ENCODE measurements at regions not wholly inside any gene's neighbourhood (a gene's known extent, or its start where the extent isn't known, plus 50 kb on each side); places are given as distances from the start of the nearest gene placed in this dataset.

DNA sequence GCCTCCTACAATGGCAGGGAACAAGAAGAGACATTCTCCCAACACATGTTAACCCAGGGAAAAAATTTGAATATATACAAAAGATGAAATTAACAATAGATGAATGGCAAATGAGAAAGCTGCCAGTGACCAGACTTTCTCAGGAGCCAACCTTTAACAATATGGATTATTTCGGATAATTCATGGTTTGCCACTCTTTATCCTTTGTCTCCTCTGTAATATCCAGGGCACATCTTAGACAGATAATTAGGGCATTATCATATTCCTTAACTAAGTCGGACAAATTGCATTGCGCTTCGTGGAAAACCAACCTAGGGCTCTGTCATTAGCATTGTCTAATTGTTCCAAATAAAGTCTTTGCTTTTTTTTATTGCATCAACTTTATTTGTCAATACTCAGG, 97.3 kb downstream of the CDCA7 start:
- no peaks in the 10 kb centered on the region for H3K36me3 Mint-ChIP-seq (ENCODE audit: low read depth)
- ChIA-PET POLR2A (no interaction called here), CTCF (no interaction called here)
- H3K9me3 Mint-ChIP-seq = no peaks in the 10 kb centered on the region
- DNase-seq = no peak
- no peak overlapping the region for H3K4me3 Mint-ChIP-seq
- H3K4me1 Mint-ChIP-seq = peaks cover 16% of the 10 kb centered on the region
- peaks cover 14% of the 10 kb centered on the region for H3K27me3 Mint-ChIP-seq
- H3K27ac Mint-ChIP-seq = no peak overlapping the region

DNA sequence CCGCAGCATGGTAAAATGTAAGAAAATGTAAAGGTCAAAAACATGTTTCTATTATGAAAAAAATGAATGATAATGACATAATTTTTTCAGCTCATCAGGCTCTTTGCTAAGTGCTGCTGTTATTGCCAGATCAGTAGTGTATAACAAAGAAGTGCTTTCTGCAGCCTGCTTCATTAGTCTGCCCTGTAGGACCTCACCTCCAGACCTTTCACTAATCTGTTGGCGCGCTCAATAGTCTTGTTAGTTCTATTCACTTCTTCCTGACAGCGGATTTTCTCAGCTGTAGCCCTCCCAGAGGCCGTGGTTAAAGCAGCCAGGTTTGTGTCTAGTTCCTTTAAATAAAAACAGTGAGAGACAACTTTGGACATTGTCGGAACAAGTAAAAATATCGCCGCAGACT, 97.7 kb downstream of the CDCA7 start:
- no peaks in the 10 kb centered on the region for H3K36me3 Mint-ChIP-seq (ENCODE audit: low read depth)
- POLR2A ChIA-PET = no interaction called here
- CTCF ChIA-PET = no interaction called here
- no peak for DNase-seq
- no peak overlapping the region for H3K27ac Mint-ChIP-seq
- peaks cover 14% of the 10 kb centered on the region for H3K27me3 Mint-ChIP-seq
- H3K4me3 Mint-ChIP-seq = no peak overlapping the region
- peaks cover 16% of the 10 kb centered on the region for H3K4me1 Mint-ChIP-seq
- H3K9me3 Mint-ChIP-seq = no peaks in the 10 kb centered on the region

DNA sequence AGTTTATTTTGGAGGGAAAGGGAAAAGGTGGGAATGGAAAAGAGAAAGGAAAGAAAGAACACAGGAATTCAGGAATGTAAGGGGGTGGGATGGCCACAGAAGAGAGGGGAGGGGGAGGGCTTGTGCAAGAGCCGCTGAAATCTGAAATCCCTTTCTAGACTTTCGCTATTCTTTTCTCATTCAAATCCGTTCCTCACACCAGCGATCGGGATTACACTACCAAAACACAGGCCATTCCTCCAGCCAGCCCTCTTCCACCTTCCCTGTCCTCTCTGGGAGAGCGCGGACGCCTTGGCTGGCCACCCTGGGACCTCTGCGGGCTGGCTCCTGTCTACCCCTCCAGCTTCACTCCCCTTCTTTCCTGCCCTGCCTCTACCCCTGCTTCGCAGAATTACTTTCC, 102.3 kb downstream of the CDCA7 start:
- CTCF ChIA-PET = interaction anchor here (0.7 kb wide), 1 partner anchor 16 kb away, joined by 3 read pairs; no protein-coding TSS in a partner anchor
- Mint-ChIP-seq H3K36me3 (ENCODE audit: low read depth) (no peaks in the 10 kb centered on the region), H3K27me3 (peaks cover 8% of the 10 kb centered on the region), H3K27ac (no peak overlapping the region), H3K4me1 (no peaks in the 10 kb centered on the region), H3K4me3 (no peak overlapping the region), H3K9me3 (no peaks in the 10 kb centered on the region)
- no peak for DNase-seq
- POLR2A ChIA-PET = no interaction called here

DNA sequence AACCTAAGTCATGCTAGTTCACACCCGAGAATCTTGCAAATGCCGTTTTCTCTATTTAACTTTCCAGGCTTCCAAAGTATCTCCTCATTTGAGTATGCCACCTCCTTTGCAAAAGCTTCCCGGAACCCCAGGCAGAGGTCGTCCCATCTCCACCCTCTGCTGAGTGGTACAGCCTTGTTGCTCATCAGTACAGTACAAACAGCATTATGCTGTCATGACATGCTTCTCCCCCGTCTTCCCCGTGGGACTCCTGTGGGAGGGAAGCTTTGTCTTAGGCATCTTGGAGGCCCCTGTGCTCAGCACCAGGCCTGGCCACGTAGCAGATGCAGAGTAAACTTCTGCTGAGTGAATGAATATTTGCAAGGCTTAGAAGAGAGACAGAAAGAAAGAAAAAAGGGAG, 102.7 kb downstream of the CDCA7 start:
- H3K36me3 Mint-ChIP-seq (ENCODE audit: low read depth) = no peaks in the 10 kb centered on the region
- no peak overlapping the region for H3K4me3 Mint-ChIP-seq
- no peaks in the 10 kb centered on the region for H3K4me1 Mint-ChIP-seq
- H3K27me3 Mint-ChIP-seq = peaks cover 11% of the 10 kb centered on the region
- POLR2A ChIA-PET = no interaction called here
- no peaks in the 10 kb centered on the region for H3K9me3 Mint-ChIP-seq
- CTCF ChIA-PET = no interaction called here
- no peak for DNase-seq
- no peak overlapping the region for H3K27ac Mint-ChIP-seq

DNA sequence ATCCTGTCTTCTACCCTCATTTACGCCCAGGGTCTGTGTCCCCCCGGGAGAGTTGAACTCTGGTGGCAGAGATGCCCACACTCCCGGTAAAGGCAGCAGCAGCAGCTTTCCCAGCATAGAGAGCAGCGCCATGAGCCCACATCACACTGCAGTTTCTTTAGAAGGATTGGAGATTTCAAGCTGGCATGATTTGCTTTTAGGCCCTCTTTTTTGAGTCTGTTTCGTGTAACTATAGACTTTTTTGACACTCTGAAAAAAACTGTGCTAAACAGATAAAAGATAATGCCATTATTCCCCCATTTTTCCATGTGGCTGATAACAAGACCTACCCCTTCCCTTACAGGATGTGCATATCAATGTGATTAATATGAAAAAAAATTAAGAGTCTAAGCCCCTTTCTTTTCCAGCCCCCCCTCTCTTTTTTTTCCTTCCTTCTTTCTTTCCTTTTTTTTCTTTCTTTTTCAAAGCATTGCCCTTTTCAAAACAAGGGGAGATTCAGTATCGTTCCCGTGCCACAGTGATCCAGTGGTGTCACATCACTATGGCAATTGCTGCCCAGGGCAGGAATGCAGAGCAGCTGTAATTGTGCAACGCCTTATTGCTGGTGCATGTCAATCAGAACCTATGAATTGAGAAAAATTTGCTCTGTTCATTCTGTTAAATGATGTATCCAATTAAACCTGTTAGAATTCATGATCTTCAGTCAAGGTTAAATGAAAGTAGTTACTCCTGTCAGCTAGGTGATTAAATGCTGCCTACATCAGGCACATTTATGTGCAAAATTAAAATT, 104.5 kb downstream of the CDCA7 start:
- no peaks in the 10 kb centered on the region for H3K4me1 Mint-ChIP-seq
- peaks cover 10% of the 10 kb centered on the region for H3K27me3 Mint-ChIP-seq
- H3K36me3 Mint-ChIP-seq (ENCODE audit: low read depth) = no peaks in the 10 kb centered on the region
- DNase-seq = no peak
- ChIA-PET CTCF (no interaction called here), POLR2A (no interaction called here)
- H3K4me3 Mint-ChIP-seq = no peak overlapping the region
- no peak overlapping the region for H3K27ac Mint-ChIP-seq
- H3K9me3 Mint-ChIP-seq = no peaks in the 10 kb centered on the region

DNA sequence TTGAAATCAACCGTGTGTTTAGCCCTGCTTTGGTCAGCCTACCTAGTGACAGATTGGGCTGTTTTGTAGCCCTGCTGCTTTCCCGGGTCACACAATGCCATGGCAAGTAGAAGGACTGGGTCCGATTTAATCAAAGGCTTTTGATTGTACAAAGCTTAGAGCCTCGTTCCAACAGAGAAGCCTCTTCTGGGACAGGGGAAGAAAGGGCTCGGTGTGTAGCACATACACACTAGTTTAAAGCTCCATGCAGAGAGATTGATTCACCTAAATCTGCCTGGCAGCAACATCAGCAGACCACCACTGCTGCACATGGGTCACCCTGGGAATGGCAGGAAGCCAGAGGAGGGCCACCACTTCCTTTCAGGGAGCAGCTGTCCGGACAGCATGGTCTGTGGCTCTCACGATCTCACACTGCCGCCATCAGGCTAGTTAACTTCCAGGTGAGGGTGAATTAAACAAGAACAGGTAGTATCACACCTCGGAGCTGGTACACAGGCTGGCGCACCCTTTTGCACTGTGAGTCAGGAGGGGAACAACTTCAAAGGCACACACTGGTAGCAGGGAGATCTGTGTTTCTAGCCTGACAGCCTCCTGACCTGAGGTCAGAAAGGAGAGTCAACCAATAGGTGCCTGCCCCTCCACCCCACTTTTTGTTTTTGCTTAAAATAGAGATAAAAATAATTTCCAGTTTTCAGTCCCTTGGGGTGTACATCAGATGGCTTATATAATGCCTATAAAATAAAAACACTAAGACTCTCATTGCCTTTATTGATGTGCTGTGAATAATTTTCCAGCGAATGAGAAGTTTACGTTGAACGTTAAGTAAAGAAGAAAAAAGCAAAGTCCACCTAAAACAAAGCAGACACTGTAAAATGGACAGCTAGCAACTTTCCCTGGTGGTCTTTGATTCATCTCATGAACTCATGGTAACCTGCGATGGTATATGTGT, 108.5 kb downstream of the CDCA7 start:
- ChIA-PET POLR2A (no interaction called here), CTCF (no interaction called here)
- Mint-ChIP-seq H3K4me3 (no peak overlapping the region), H3K27me3 (peaks cover 12% of the 10 kb centered on the region), H3K27ac (no peak overlapping the region), H3K4me1 (no peaks in the 10 kb centered on the region), H3K9me3 (no peaks in the 10 kb centered on the region), H3K36me3 (ENCODE audit: low read depth) (no peaks in the 10 kb centered on the region)
- DNase-seq = no peak

DNA sequence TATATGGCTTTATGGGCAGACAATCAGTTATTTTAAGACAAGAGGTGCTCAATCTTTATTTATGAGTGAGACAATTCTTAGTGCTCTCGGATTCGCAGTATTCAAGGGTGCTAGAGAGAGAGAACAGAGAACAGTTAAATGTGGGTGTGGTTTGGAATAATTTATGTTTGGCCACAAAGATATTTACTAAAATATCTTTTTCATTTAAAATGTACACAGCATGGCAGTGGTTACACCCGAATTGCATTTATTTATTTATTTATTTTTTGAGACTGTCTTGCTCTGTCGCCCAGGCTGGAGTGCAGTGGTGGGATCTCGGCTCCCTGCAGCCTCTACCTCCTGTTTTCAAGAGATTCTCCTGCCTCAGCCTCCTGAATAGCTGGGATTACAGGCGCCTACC, 109.2 kb downstream of the CDCA7 start:
- H3K4me3 Mint-ChIP-seq = no peak overlapping the region
- CTCF ChIA-PET = no interaction called here
- no peaks in the 10 kb centered on the region for H3K9me3 Mint-ChIP-seq
- H3K27me3 Mint-ChIP-seq = peaks cover 12% of the 10 kb centered on the region
- no peak overlapping the region for H3K27ac Mint-ChIP-seq
- POLR2A ChIA-PET = no interaction called here
- H3K4me1 Mint-ChIP-seq = no peaks in the 10 kb centered on the region
- no peak for DNase-seq
- no peaks in the 10 kb centered on the region for H3K36me3 Mint-ChIP-seq (ENCODE audit: low read depth)

DNA sequence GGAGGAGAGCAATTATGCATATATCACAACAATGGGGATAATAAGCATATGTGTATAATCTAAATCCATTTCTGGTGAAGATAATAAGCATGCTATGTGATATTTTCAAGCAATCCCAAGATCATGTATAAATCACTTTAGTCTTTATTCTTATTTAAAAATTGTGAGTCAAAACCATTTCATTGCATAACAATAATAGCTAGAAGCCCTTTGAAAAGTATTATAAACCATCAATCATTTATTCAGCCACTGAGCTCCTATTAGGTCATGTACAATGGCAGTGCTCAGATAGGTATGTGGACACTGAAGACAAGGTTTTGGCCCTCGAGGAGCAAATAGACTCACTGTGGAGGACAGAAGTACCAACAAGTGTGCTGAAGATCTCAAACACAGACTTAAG, 113.1 kb downstream of the CDCA7 start:
- H3K4me1 Mint-ChIP-seq = no peaks in the 10 kb centered on the region
- no peak for DNase-seq
- CTCF ChIA-PET = interaction anchor here (0.9 kb wide), 1 partner anchor 18 kb away, joined by 4 read pairs; no protein-coding TSS in a partner anchor
- H3K4me3 Mint-ChIP-seq = no peak overlapping the region
- H3K36me3 Mint-ChIP-seq (ENCODE audit: low read depth) = peaks cover 2% of the 10 kb centered on the region
- peaks cover 2% of the 10 kb centered on the region for H3K9me3 Mint-ChIP-seq
- POLR2A ChIA-PET = no interaction called here
- H3K27me3 Mint-ChIP-seq = peaks cover 7% of the 10 kb centered on the region
- H3K27ac Mint-ChIP-seq = no peak overlapping the region

DNA sequence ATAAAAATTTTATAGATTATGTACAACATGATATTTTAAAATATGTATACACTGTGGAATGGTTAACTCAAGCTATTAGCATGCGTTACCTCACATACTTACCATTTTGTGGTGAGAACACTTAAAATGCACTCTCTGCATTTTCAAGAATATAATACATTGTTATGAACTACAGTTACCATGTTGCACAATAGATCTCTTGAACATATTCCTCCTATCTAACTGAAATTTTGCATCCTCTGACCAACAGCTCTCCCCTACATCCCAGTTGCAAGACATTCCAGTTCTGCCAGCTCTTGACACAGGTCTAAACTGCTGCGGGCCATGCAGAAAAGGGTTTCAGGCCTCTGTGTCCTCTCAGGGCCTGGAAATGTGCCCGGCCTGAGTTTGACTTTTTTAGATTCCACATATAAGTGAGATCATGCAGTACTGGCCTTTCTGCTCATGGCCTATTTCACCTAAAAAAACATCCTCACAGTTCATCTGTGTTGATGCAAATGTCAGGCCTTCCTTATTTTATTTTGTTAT, 113.7 kb downstream of the CDCA7 start:
- Mint-ChIP-seq H3K4me3 (no peak overlapping the region), H3K27ac (no peak overlapping the region), H3K9me3 (peaks cover 2% of the 10 kb centered on the region), H3K4me1 (no peaks in the 10 kb centered on the region), H3K27me3 (peaks cover 8% of the 10 kb centered on the region), H3K36me3 (ENCODE audit: low read depth) (peaks cover 2% of the 10 kb centered on the region)
- POLR2A ChIA-PET = no interaction called here
- DNase-seq = no peak
- CTCF ChIA-PET = interaction anchor here (0.9 kb wide), 1 partner anchor 19 kb away, joined by 4 read pairs; no protein-coding TSS in a partner anchor

DNA sequence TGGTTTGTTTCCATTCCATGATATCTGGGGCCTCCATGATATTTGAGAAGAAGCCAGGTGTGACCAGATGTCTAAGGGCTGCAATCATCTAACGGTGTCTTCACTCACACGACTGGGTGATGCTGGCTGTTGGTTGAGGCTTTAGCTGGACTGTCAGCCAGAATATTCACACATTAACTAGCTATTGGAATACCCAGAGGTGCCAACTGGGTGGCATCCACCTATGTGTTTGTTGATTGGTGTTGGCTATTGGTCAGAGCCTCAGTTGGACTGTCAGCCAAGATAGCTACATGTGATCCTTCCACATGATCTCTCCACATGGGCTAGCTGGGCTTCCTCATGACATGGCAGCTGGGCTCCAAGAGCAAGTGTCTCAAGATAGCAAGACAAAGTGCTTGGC, 117.4 kb downstream of the CDCA7 start:
- CTCF ChIA-PET = no interaction called here
- POLR2A ChIA-PET = no interaction called here
- DNase-seq = no peak
- Mint-ChIP-seq H3K4me1 (no peaks in the 10 kb centered on the region), H3K27me3 (peaks cover 15% of the 10 kb centered on the region), H3K36me3 (ENCODE audit: low read depth) (peaks cover 2% of the 10 kb centered on the region), H3K9me3 (peaks cover 2% of the 10 kb centered on the region), H3K27ac (no peak overlapping the region), H3K4me3 (no peak overlapping the region)

DNA sequence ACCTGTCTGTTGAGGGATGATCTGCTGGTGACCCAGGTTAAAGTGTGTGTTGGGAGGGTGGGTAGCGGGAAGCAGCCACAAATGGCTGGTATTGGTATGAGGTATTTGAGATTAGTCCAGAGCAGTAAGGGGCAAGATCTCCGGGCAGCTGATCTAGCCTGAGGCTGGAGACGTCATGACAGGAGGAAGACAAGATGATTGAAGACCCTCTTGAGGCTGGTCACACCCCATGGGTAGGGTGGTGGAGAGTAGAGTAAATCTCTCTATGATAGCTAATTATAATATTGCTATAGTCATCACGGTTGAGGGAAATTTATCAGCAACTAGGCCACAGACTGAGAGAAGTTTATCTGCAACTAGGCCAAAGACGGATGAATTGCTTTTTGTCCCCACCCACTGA, 128.5 kb downstream of the CDCA7 start:
- Mint-ChIP-seq H3K4me1 (no peaks in the 10 kb centered on the region), H3K4me3 (no peak overlapping the region), H3K36me3 (ENCODE audit: low read depth) (no peaks in the 10 kb centered on the region), H3K27ac (no peak overlapping the region), H3K27me3 (peaks cover 5% of the 10 kb centered on the region), H3K9me3 (no peaks in the 10 kb centered on the region)
- POLR2A ChIA-PET = no interaction called here
- no peak for DNase-seq
- CTCF ChIA-PET = no interaction called here

DNA sequence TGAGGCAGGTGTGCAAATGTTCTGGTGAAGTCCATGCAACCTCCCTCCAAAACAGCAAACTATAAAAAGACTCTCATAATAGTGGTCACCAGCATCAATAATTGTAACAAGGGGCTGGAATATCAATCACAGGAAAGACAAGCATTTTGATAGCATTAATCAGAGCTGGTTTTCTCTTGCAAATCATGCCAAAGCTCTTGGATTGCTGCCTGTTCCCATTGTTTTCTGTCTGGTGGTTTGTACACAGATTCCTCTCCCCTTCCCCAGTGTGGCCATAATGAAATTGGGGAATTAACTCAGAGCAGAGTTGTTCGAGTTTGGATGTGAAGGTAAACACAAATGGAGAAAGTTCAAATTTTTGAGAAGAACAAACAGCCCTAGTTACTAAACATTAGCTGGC, 134.2 kb downstream of the CDCA7 start:
- Mint-ChIP-seq H3K9me3 (no peaks in the 10 kb centered on the region), H3K4me3 (no peak overlapping the region), H3K36me3 (ENCODE audit: low read depth) (no peaks in the 10 kb centered on the region), H3K4me1 (no peaks in the 10 kb centered on the region), H3K27me3 (peaks cover 10% of the 10 kb centered on the region), H3K27ac (no peak overlapping the region)
- ChIA-PET CTCF (no interaction called here), POLR2A (no interaction called here)
- no peak for DNase-seq

DNA sequence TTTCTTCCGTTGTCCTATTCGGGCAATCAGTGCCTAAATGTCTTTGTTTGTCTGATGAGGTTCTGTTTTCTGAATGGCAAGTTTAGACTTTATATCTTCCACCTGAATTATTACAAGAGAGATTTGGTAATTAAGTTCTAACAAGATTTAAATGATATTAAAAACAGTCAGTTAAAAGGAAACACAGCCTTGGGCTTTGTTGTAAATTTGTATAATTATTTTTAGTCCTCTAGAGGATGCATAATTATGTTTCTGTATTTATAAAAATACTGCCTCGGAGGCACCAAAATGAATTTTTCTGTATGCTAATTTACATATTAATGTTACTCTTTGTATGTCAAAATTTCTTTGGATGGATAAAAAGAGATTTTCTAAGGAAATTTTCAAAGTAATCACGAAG, 136.7 kb downstream of the CDCA7 start:
- POLR2A ChIA-PET = no interaction called here
- CTCF ChIA-PET = no interaction called here
- H3K4me1 Mint-ChIP-seq = no peaks in the 10 kb centered on the region

More for the DNA sequence above, 136.7 kb downstream of the CDCA7 start:
- no peaks in the 10 kb centered on the region for H3K36me3 Mint-ChIP-seq (ENCODE audit: low read depth)
- DNase-seq = no peak
- no peaks in the 10 kb centered on the region for H3K9me3 Mint-ChIP-seq
- H3K27me3 Mint-ChIP-seq = peaks cover 10% of the 10 kb centered on the region
- H3K27ac Mint-ChIP-seq = no peak overlapping the region
- no peak overlapping the region for H3K4me3 Mint-ChIP-seq

Measured in activated CD4-positive, alpha-beta T cell treated with anti-CD3 and anti-CD28 coated beads, Interleukin-2, amount 10 ng/mL, durations not matched to agents 7 days and 5 days (primary cell).